CD4-positive, alpha-beta T cell (primary cell): ENCODE measurements at regions not wholly inside any gene's neighbourhood (a gene's known extent, or its start where the extent isn't known, plus 50 kb on each side); places are given as distances from the start of the nearest gene placed in this dataset.

Source experiments
- ATAC-seq: fragments of 200-7000 bp; cut with Tn5 transposase; one replicate; pipeline ENCODE4 v1.10.0; 2022; ENCODE audit warnings: mild to moderate bottlenecking; ENCODE audit not compliant: poor library complexity
- CTCF ChIA-PET: fragments of 350-600 bp; sonication (Branson Sonifier 250); formaldehyde crosslinking; loops from one replicate; lab custom pipeline; 2021; ENCODE audit warnings: antibody characterized with exemption, inconsistent platforms; lab: Charles Lee
- POLR2A ChIA-PET: fragments of 350-600 bp; sonication (Branson Sonifier 250); formaldehyde crosslinking; loops from one replicate; lab custom pipeline; 2021; ENCODE audit warnings: antibody characterized with exemption, inconsistent platforms; lab: Charles Lee
- DNase-seq, 14 experiments: peaks; one replicate each; pipeline ENCODE4 v3.0.0-alpha.2; 2013 to 2020; ENCODE audit warnings: mixed read lengths in 2 of 14
- H3K27ac ChIP-seq, 2 donors: one replicate each; pipeline versions ENCODE4 v1.5.1 to v1.7.0; 2013; ENCODE audit warnings: low read length in 2 of 2, low read depth in 1 of 2, mild to moderate bottlenecking in 1 of 2
- H3K27me3 ChIP-seq, 2 experiments: 1 replicate in 1 of 2; 2 replicates in 1 of 2; pipeline versions ENCODE4 v1.6.1 to v1.7.0; 2013; ENCODE audit warnings: low read length in 2 of 2, control low read depth in 1 of 2, mild to moderate bottlenecking in 1 of 2, moderate library complexity in 1 of 2; ENCODE audit not compliant: insufficient read depth in 2 of 2, control insufficient read depth in 1 of 2
- H3K36me3 ChIP-seq: one replicate; pipeline ENCODE4 v1.6.1; 2013; ENCODE audit warnings: low read length, control low read depth; ENCODE audit not compliant: insufficient read depth
- H3K4me1 ChIP-seq: one replicate; pipeline ENCODE4 v1.6.1; 2013; ENCODE audit warnings: low read length, control low read depth; ENCODE audit not compliant: insufficient read depth
- H3K4me3 ChIP-seq: one replicate; pipeline ENCODE4 v1.5.1; 2013; ENCODE audit warnings: mild to moderate bottlenecking, low read length, moderate library complexity
- H3K9me3 ChIP-seq, 2 experiments: 1 replicate in 1 of 2; 2 replicates in 1 of 2; pipeline versions ENCODE4 v1.6.1 to v1.7.0; 2013; ENCODE audit warnings: low read length in 2 of 2, mild to moderate bottlenecking in 2 of 2, control low read depth in 1 of 2, moderate library complexity in 1 of 2; ENCODE audit not compliant: control insufficient read depth in 1 of 2, insufficient read depth in 1 of 2
- H3K27ac Mint-ChIP-seq: one replicate; pipeline ENCODE4 v1.8.0; 2020; ENCODE audit warnings: mixed read lengths
- H3K27me3 Mint-ChIP-seq: one replicate; pipeline ENCODE4 v1.8.0; 2021; ENCODE audit warnings: mixed read lengths
- H3K36me3 Mint-ChIP-seq: one replicate; pipeline ENCODE4 v1.8.0; 2021; ENCODE audit warnings: low read depth, mixed read lengths
- H3K4me1 Mint-ChIP-seq: one replicate; pipeline ENCODE4 v1.8.0; 2021; ENCODE audit warnings: low read depth, mixed read lengths
- H3K4me3 Mint-ChIP-seq: one replicate; pipeline ENCODE4 v1.8.0; 2020; ENCODE audit warnings: mild to moderate bottlenecking, mixed read lengths
- H3K9me3 Mint-ChIP-seq: one replicate; pipeline ENCODE4 v1.8.0; 2020; ENCODE audit warnings: mixed read lengths
- CTCF ChIP-seq: fragments of 200-600 bp; IDR thresholded peaks from one replicate; pipeline ENCODE4 v1.8.0; 2022; ENCODE audit warnings: antibody characterized with exemption, mild to moderate bottlenecking
- intact Hi-C, 2 experiments: fragments of 100-400 bp; cut with DNase I in 1 of 2; cut with micrococcal nuclease in 1 of 2; formaldehyde crosslinking; loops; one replicate each; pipeline versions ENCODE4 v1.15.1 to v1.9.0; 2023 to 2025; cut with DNase I, micrococcal nuclease

GRCh38 chrX:129139837-129140598, 383.3 kb downstream of the SMARCA1 start:
- Mint-ChIP-seq H3K4me1 (no peaks in the 10 kb centered on the region), H3K4me3 (no peak overlapping the region), H3K36me3 (no peaks in the 10 kb centered on the region), H3K27ac (no peak overlapping the region), H3K9me3 (no peaks in the 10 kb centered on the region), H3K27me3 (no peaks in the 10 kb centered on the region)
- DNase-seq = no peak
- no peaks in the 10 kb centered on the region for H3K9me3 ChIP-seq
- no peak for TF ChIP-seq CTCF
- CTCF ChIA-PET = no interaction called here
- no peaks in the 10 kb centered on the region for H3K4me1 ChIP-seq
- no peaks in the 10 kb centered on the region for H3K27me3 ChIP-seq
- POLR2A ChIA-PET = no interaction called here
- no peak overlapping the region for H3K27ac ChIP-seq
- no peak for ATAC-seq
- no peak overlapping the region for H3K4me3 ChIP-seq
- intact Hi-C loops = no loop called here
- no peaks in the 10 kb centered on the region for H3K36me3 ChIP-seq

GRCh38 chrX:129125122-129125914, 398.0 kb downstream of the SMARCA1 start:
- Mint-ChIP-seq H3K9me3 (no peaks in the 10 kb centered on the region), H3K36me3 (no peaks in the 10 kb centered on the region), H3K4me3 (no peak overlapping the region), H3K4me1 (no peaks in the 10 kb centered on the region), H3K27ac (no peak overlapping the region), H3K27me3 (peaks cover 4% of the 10 kb centered on the region)
- Histone ChIP-seq H3K27ac (no peak overlapping the region), H3K4me1 (no peaks in the 10 kb centered on the region), H3K36me3 (no peaks in the 10 kb centered on the region), H3K9me3 (no peaks in the 10 kb centered on the region), H3K4me3 (no peak overlapping the region), H3K27me3 (no peaks in the 10 kb centered on the region)
- no peak for ATAC-seq
- no peak for TF ChIP-seq CTCF
- intact Hi-C loops = no loop called here
- ChIA-PET CTCF (no interaction called here), POLR2A (no interaction called here)
- no peak for DNase-seq

- ChIA-PET POLR2A (no interaction called here), CTCF (no interaction called here)
- Histone ChIP-seq H3K36me3 (no peaks in the 10 kb centered on the region), H3K9me3 (no peaks in the 10 kb centered on the region), H3K4me1 (no peaks in the 10 kb centered on the region), H3K27ac (no peak overlapping the region), H3K27me3 (no peaks in the 10 kb centered on the region), H3K4me3 (no peak overlapping the region)
- DNase-seq (no peak), ATAC-seq (no peak)
- H3K36me3 Mint-ChIP-seq = no peaks in the 10 kb centered on the region
- peaks cover 4% of the 10 kb centered on the region for H3K27me3 Mint-ChIP-seq
- H3K4me1 Mint-ChIP-seq = no peaks in the 10 kb centered on the region
- TF ChIP-seq CTCF = no peak
- H3K9me3 Mint-ChIP-seq = no peaks in the 10 kb centered on the region
- H3K4me3 Mint-ChIP-seq = no peak overlapping the region
- no peak overlapping the region for H3K27ac Mint-ChIP-seq
- intact Hi-C loops = no loop called here
Observed at GRCh38 chrX:129123795-129124194, 399.5 kb downstream of the SMARCA1 start.
